ENCODE measurements at regions not wholly inside any gene's neighbourhood (a gene's known extent, or its start where the extent isn't known, plus 50 kb on each side); places are given as distances from the start of the nearest gene placed in this dataset.

DNA sequence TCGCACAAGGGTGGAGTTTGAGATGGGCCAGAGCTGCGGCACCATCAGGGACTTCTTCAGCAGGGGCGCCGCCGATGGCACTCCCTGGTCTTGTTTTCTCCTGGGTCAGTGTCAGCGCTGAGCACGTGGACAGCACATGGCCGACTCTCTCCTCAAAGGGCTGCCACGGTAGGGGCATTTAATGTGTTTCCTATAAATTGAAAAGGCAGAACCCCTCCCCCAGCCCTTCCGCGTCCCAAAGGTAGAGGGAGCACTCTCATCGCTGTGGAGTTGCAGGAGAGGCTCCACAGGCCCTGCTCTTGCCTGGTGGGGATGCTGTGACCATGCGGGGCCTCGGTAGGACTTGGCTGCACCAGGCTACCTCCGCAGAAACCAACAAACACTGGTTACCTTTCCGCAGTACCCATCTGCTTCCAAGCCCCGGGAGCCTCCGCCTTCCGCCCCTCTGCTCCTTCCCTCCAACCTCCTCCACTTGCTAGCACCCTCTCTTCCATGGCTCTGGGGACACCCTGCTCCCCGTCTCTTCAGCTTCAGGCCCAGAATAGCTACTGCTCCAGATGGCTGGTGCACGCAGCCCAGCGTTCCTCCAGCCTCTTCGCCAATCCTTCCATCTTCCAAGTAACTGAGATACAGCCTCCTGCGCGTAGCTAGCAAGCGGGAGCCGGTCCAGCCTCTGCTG is 166.3 kb upstream of the ADCY1 start:
- BruUV-seq (replicated peaks), result no TSS peak
- TF ChIP-seq POLR2AphosphoS5 (IDR thresholded peaks at IDR 0.05; ENCODE audit: low read depth, low read length), result no peak
- TF ChIP-seq, protein P1, sequence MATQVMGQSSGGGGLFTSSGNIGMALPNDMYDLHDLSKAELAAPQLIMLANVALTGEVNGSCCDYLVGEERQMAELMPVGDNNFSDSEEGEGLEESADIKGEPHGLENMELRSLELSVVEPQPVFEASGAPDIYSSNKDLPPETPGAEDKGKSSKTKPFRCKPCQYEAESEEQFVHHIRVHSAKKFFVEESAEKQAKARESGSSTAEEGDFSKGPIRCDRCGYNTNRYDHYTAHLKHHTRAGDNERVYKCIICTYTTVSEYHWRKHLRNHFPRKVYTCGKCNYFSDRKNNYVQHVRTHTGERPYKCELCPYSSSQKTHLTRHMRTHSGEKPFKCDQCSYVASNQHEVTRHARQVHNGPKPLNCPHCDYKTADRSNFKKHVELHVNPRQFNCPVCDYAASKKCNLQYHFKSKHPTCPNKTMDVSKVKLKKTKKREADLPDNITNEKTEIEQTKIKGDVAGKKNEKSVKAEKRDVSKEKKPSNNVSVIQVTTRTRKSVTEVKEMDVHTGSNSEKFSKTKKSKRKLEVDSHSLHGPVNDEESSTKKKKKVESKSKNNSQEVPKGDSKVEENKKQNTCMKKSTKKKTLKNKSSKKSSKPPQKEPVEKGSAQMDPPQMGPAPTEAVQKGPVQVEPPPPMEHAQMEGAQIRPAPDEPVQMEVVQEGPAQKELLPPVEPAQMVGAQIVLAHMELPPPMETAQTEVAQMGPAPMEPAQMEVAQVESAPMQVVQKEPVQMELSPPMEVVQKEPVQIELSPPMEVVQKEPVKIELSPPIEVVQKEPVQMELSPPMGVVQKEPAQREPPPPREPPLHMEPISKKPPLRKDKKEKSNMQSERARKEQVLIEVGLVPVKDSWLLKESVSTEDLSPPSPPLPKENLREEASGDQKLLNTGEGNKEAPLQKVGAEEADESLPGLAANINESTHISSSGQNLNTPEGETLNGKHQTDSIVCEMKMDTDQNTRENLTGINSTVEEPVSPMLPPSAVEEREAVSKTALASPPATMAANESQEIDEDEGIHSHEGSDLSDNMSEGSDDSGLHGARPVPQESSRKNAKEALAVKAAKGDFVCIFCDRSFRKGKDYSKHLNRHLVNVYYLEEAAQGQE (IDR thresholded peaks at IDR 0.05; ENCODE audit: insufficient read depth in 1 of 2, low read depth in 2 of 2, low read length in 1 of 2), result no peak
- in situ Hi-C loops (cut with HindIII; ENCODE audit: low pct_unique_long_range_greater_than_20kb, low sequenced_read_pairs), result no loop called here
- 0 out of 2 replicates have a peak, but pooled peaks have one; percentile 38 for ATAC-seq
- no peak for DNase-seq (ENCODE audit: low read depth, low spot score)
- intact Hi-C loops (cut with micrococcal nuclease; ENCODE audit: unreplicated experiment), result no loop called here
- H3K4me1 ChIP-seq (ENCODE audit: control insufficient read depth, insufficient read depth, low read length), result no peaks in the 10 kb centered on the region
- no peak overlapping the region for H3K27ac ChIP-seq (ENCODE audit: low read length)
- H3K27me3 ChIP-seq (ENCODE audit: control insufficient read depth, insufficient read depth, low read length), result no peaks in the 10 kb centered on the region
- CTCF ChIA-PET, result no interaction called here
- no peaks in the 10 kb centered on the region for H3K9me3 ChIP-seq (ENCODE audit: control insufficient read depth, insufficient read depth, low read depth, low read length)
- H3K4me3 ChIP-seq (ENCODE audit: low read depth in 2 of 2, low read length in 2 of 2), result no peak overlapping the region
- H3K36me3 ChIP-seq (ENCODE audit: control insufficient read depth, insufficient read depth, low read length), result no peaks in the 10 kb centered on the region
- POLR2A ChIA-PET, result no interaction called here

DNA sequence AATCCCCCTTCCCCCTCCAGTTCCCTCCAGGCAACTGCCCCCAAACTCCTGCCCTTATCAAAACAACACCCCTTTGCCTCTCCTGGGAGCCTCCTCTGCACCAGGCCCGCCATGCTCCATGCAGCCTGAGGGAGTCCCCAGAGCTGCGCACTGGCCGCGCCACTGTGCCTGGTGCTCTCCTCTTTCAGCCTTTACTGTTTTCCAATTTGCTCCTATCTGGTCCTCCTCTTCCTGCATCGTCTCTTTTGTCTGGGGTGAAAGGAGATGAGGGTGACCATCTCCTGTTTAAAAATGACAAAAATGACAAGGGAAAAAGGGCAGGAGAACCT is 165.8 kb upstream of the ADCY1 start:
- POLR2A ChIA-PET, result no interaction called here
- ATAC-seq, result no peak
- no peaks in the 10 kb centered on the region for H3K4me1 ChIP-seq (ENCODE audit: control insufficient read depth, insufficient read depth, low read length)

More for the DNA sequence above, 165.8 kb upstream of the ADCY1 start:
- in situ Hi-C loops (cut with HindIII; ENCODE audit: low pct_unique_long_range_greater_than_20kb, low sequenced_read_pairs) (no loop called here), intact Hi-C loops (cut with micrococcal nuclease; ENCODE audit: unreplicated experiment) (no loop called here)
- Histone ChIP-seq H3K27ac (ENCODE audit: low read length) (no peak overlapping the region), H3K4me3 (ENCODE audit: low read depth in 2 of 2, low read length in 2 of 2) (no peak overlapping the region), H3K9me3 (ENCODE audit: control insufficient read depth, insufficient read depth, low read depth, low read length) (no peaks in the 10 kb centered on the region), H3K36me3 (ENCODE audit: control insufficient read depth, insufficient read depth, low read length) (no peaks in the 10 kb centered on the region), H3K27me3 (ENCODE audit: control insufficient read depth, insufficient read depth, low read length) (no peaks in the 10 kb centered on the region)
- BruUV-seq (replicated peaks), result no TSS peak
- DNase-seq (ENCODE audit: low read depth, low spot score), result no peak
- TF ChIP-seq CTCF (IDR thresholded peaks at IDR 0.05), result no peak
- no peak for TF ChIP-seq TCF7L2 (IDR thresholded peaks at IDR 0.05; ENCODE audit: low read depth, low read length)
- TF ChIP-seq, protein P1 (IDR thresholded peaks at IDR 0.05; ENCODE audit: insufficient read depth in 1 of 2, low read depth in 2 of 2, low read length in 1 of 2), result no peak
- TF ChIP-seq POLR2AphosphoS5 (IDR thresholded peaks at IDR 0.05; ENCODE audit: low read depth, low read length), result no peak
- TF ChIP-seq SIN3A (IDR thresholded peaks at IDR 0.05; ENCODE audit: borderline replicate concordance, insufficient read depth, low read depth, low read length), result no peak
- CTCF ChIA-PET, result no interaction called here
